IMR-90 (cell line): ENCODE measurements at regions not wholly inside any gene's neighbourhood (a gene's known extent, or its start where the extent isn't known, plus 50 kb on each side); places are given as distances from the start of the nearest gene placed in this dataset.

Experiments used
- ATAC-seq: fragments of 200-7000 bp; cut with Tn5 transposase; 2 replicates; pipeline ENCODE4 v1.9.1; 2020; ENCODE audit warnings: low read depth, mild to moderate bottlenecking, moderate library complexity
- BruUV-seq: library from RNA; stranded (reverse); fragments of 400-500 nt; replicated peaks from 2 replicates; lab custom pipeline; 2021; lab: Mats Ljungman, UMichigan
- CTCF ChIA-PET: fragments of 300-600 bp; formaldehyde crosslinking; extraction: SDS; loops from one replicate; lab custom pipeline; 2021; ENCODE audit warnings: antibody characterized with exemption; lab: Yijun Ruan, JAX
- POLR2A ChIA-PET: fragments of 300-600 bp; sonication (Branson Sonifier 250); formaldehyde crosslinking; loops from one replicate; lab custom pipeline; 2022; ENCODE audit warnings: antibody characterized with exemption; ENCODE audit not compliant: unreplicated experiment; lab: Charles Lee
- DNase-seq: peaks from one replicate; pipeline ENCODE4 v3.0.0; 2013
- H2AFZ ChIP-seq: replicated peaks from 2 replicates; pipeline ENCODE3; 2013; ENCODE audit warnings: low read length, mild to moderate bottlenecking; ENCODE audit not compliant: poor library complexity
- H2AK5ac ChIP-seq: 2 replicates; pipeline ENCODE4 v1.6.1; 2013; ENCODE audit warnings: low read depth, low read length, inconsistent platforms
- H2AK9ac ChIP-seq: replicated peaks from 2 replicates; pipeline ENCODE3; 2013; ENCODE audit warnings: mild to moderate bottlenecking, low read depth, low read length, moderate library complexity; ENCODE audit not compliant: poor library complexity
- H2BK120ac ChIP-seq: 2 replicates; pipeline ENCODE4 v1.6.1; 2013; ENCODE audit warnings: low read depth, low read length, inconsistent platforms
- H2BK15ac ChIP-seq: 3 replicates; pipeline ENCODE4 v1.6.1; 2013; ENCODE audit warnings: low read depth, low read length, inconsistent platforms
- H2BK20ac ChIP-seq: 2 replicates; pipeline ENCODE4 v1.6.1; 2013; ENCODE audit warnings: low read depth, mild to moderate bottlenecking, inconsistent platforms, low read length, moderate library complexity
- H2BK5ac ChIP-seq: 2 replicates; pipeline ENCODE4 v1.6.1; 2013; ENCODE audit warnings: mild to moderate bottlenecking, low read depth, low read length, inconsistent platforms; ENCODE audit not compliant: poor library complexity, severe bottlenecking
- H3K14ac ChIP-seq: replicated peaks from 2 replicates; pipeline ENCODE4 v1.6.1; 2013; ENCODE audit warnings: low read depth, low read length, inconsistent platforms
- H3K18ac ChIP-seq: 2 replicates; pipeline ENCODE4 v1.6.1; 2013; ENCODE audit warnings: low read depth, low read length, control low read depth
- H3K23ac ChIP-seq: 2 replicates; pipeline ENCODE4 v1.6.1; 2013; ENCODE audit warnings: low read depth, low read length, inconsistent platforms
- H3K27ac ChIP-seq: 2 replicates; pipeline ENCODE4 v1.5.1; 2013; ENCODE audit warnings: mild to moderate bottlenecking, control low read depth, low read length; ENCODE audit not compliant: insufficient read depth
- H3K27me3 ChIP-seq: 2 replicates; pipeline ENCODE4 v1.6.1; 2013; ENCODE audit warnings: low read length; ENCODE audit not compliant: control insufficient read depth, insufficient read depth
- H3K36me3 ChIP-seq: 2 replicates; pipeline ENCODE4 v1.6.1; 2013; ENCODE audit warnings: low read length, mixed read lengths; ENCODE audit not compliant: control insufficient read depth, insufficient read depth
- H3K4ac ChIP-seq: 2 replicates; pipeline ENCODE4 v1.6.1; 2013; ENCODE audit warnings: low read depth, low read length, inconsistent platforms
- H3K4me1 ChIP-seq: 2 replicates; pipeline ENCODE4 v1.6.1; 2013; ENCODE audit warnings: low read length, mixed read lengths; ENCODE audit not compliant: control insufficient read depth, insufficient read depth
- H3K4me2 ChIP-seq: 2 replicates; pipeline ENCODE4 v1.6.1; 2013; ENCODE audit warnings: low read depth, mild to moderate bottlenecking, control low read depth, low read length, moderate library complexity
- H3K4me3 ChIP-seq: 2 replicates; pipeline ENCODE4 v1.5.1; 2013; ENCODE audit warnings: low read depth, mild to moderate bottlenecking, control low read depth, low read length, moderate library complexity; ENCODE audit not compliant: insufficient read depth
- H3K56ac ChIP-seq: 2 replicates; pipeline ENCODE4 v1.6.1; 2013; ENCODE audit warnings: low read length, inconsistent platforms; ENCODE audit not compliant: insufficient read depth; ENCODE audit errors: extremely low read depth
- H3K79me1 ChIP-seq, 2 experiments: 2 replicates each; pipeline ENCODE4 v1.6.1; 2013; ENCODE audit warnings: low read length in 2 of 2, inconsistent platforms in 1 of 2, low read depth in 1 of 2
- H3K9ac ChIP-seq: 2 replicates; pipeline ENCODE4 v1.6.1; 2013; ENCODE audit warnings: low read depth, low read length, control low read depth
- H3K9me1 ChIP-seq: 2 replicates; pipeline ENCODE4 v1.6.1; 2013; ENCODE audit warnings: low read length, inconsistent platforms; ENCODE audit not compliant: insufficient read depth
- H3K9me3 ChIP-seq: 2 replicates; pipeline ENCODE4 v1.6.1; 2013; ENCODE audit warnings: low read length; ENCODE audit not compliant: control insufficient read depth, insufficient read depth
- H4K20me1 ChIP-seq: 2 replicates; pipeline ENCODE4 v1.6.1; 2013; ENCODE audit warnings: low read length, inconsistent platforms; ENCODE audit not compliant: insufficient read depth
- H4K5ac ChIP-seq: 2 replicates; pipeline ENCODE4 v1.6.1; 2013; ENCODE audit warnings: mild to moderate bottlenecking, low read depth, low read length, control low read depth
- H4K8ac ChIP-seq, 2 experiments: 2 replicates each; pipeline ENCODE4 v1.6.1; 2013; ENCODE audit warnings: low read depth in 2 of 2, low read length in 2 of 2, control low read depth in 1 of 2, inconsistent platforms in 1 of 2
- H4K91ac ChIP-seq: 2 replicates; pipeline ENCODE4 v1.6.1; 2013; ENCODE audit warnings: low read depth, low read length, inconsistent platforms; ENCODE audit not compliant: insufficient read depth
- MAZ ChIP-seq: IDR thresholded peaks from 2 replicates; pipeline ENCODE4 v1.6.1; 2012; ENCODE audit warnings: low read depth, mild to moderate bottlenecking, low read length, improper control_type of control experiment, moderate library complexity, borderline replicate concordance
- SMC3 ChIP-seq: fragments of 150-350 bp; IDR thresholded peaks from 2 replicates; pipeline ENCODE4 v1.6.1; 2016; ENCODE audit warnings: low read depth, mild to moderate bottlenecking, antibody characterized with exemption, low read length, moderate library complexity
- WGBS, 2 experiments: methylation state at CpG; one replicate each; pipeline versions ENCODE4 v1.1.5 to v1.1.7; 2013; ENCODE audit warnings: missing lambda C conversion rate in 2 of 2; ENCODE audit not compliant: insufficient read length in 1 of 2; ENCODE audit errors: extremely low coverage in 2 of 2; 5-methylcytosine and 5-hydroxymethylcytosine counted together
- dilution Hi-C: fragments of 300-500 bp; cut with HindIII; formaldehyde crosslinking; loops from one replicate; pipeline ENCODE4 v1.14.3; 2018; ENCODE audit warnings: low sequenced_read_pairs; ENCODE audit not compliant: unreplicated experiment
- in situ Hi-C: fragments of 300-500 bp; cut with MboI; formaldehyde crosslinking; loops from 3 replicates; pipeline ENCODE4 v1.14.3; 2019; ENCODE audit warnings: low sequenced_read_pairs, inconsistent platforms, mixed read lengths
- intact Hi-C: fragments of 100-400 bp; cut with micrococcal nuclease; formaldehyde crosslinking; loops from 2 replicates; pipeline ENCODE4 v1.10.0; 2022
- TF ChIP-seq, protein P1 (sequence below): fragments of 150-350 bp; IDR thresholded peaks from 2 replicates; pipeline ENCODE4 v1.6.1; 2017; ENCODE audit warnings: mild to moderate bottlenecking, antibody characterized with exemption, low read length, low read depth

DNA sequence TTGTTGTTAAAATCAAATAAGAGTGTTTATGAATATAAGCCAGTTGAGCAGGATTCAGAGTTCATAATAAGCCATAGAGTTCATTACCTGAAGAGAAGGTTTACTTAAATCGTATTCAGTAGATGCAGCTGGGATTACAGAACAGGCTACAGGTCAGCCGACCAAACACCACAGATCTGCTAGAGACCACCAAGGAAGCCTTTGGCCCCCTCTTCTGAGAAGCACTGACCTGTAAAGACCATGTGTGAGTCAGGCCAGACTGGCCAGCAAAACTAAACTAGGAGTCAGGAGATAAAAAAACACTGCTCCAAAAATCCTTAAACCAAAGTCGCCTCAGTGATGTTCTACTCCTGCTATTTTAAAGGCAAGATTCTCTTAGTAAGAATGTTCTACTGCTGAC is 1125.5 kb downstream of the FAT4 start:
- Histone ChIP-seq H2BK120ac (no peak overlapping the region), H3K18ac (no peak overlapping the region), H3K79me1 (no peaks in the 10 kb centered on the region), H3K4me1 (peaks cover 2% of the 10 kb centered on the region; the same call in 1 of the 2 replicates), H3K56ac (no peak overlapping the region), H3K23ac (no peak overlapping the region), H3K14ac (no peak overlapping the region), H4K91ac (no peak overlapping the region), H3K4me3 (no peak overlapping the region), H4K20me1 (no peaks in the 10 kb centered on the region), H4K5ac (no peak overlapping the region), H2AFZ (peak overlapping the region; percentile 53), H3K4me2 (no peak overlapping the region), H3K36me3 (no peaks in the 10 kb centered on the region), H3K4ac (no peak overlapping the region), H3K27ac (no peak overlapping the region), H2BK5ac (no peak overlapping the region), H2BK20ac (no peak overlapping the region), H2AK9ac (no peak overlapping the region), H4K8ac (no peak overlapping the region), H3K27me3 (no peaks in the 10 kb centered on the region), H2AK5ac (no peak overlapping the region), H2BK15ac (no peak overlapping the region), H3K9ac (no peak overlapping the region), H3K9me1 (no peaks in the 10 kb centered on the region), H3K9me3 (no peaks in the 10 kb centered on the region)
- ATAC-seq (no peak), DNase-seq (no peak)
- TF ChIP-seq, protein P1, sequence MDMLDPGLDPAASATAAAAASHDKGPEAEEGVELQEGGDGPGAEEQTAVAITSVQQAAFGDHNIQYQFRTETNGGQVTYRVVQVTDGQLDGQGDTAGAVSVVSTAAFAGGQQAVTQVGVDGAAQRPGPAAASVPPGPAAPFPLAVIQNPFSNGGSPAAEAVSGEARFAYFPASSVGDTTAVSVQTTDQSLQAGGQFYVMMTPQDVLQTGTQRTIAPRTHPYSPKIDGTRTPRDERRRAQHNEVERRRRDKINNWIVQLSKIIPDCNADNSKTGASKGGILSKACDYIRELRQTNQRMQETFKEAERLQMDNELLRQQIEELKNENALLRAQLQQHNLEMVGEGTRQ = no peak
- no peak for TF ChIP-seq MAZ
- no peak for TF ChIP-seq SMC3
- 86% methylated on average over 2 of the region's 3 CpGs; no CpG with 5 or more reads in 1 of the 2 experiments for WGBS, 2 experiments
- POLR2A ChIA-PET = no interaction called here
- dilution Hi-C loops = no loop called here
- no TSS peak for BruUV-seq
- intact Hi-C loops = no loop called here
- in situ Hi-C loops = no loop called here
- CTCF ChIA-PET = no interaction called here
